ENCODE measurements at regions not wholly inside any gene's neighbourhood (a gene's known extent, or its start where the extent isn't known, plus 50 kb on each side); places are given as distances from the start of the nearest gene placed in this dataset.

GRCh38 chr2:406231-406630, 118.3 kb upstream of the ALKAL2 start:
- peaks cover 4% of the 10 kb centered on the region for H3K27me3 ChIP-seq (ENCODE audit: control insufficient read depth, insufficient read depth, low read length)
- H3K36me3 ChIP-seq (ENCODE audit: control insufficient read depth, insufficient read depth, low read length), result no peaks in the 10 kb centered on the region
- no peak overlapping the region for H3K4me3 ChIP-seq (ENCODE audit: low read depth, low read length)
- TF ChIP-seq CTCF (IDR thresholded peaks at IDR 0.05; ENCODE audit: insufficient read depth, low read length, poor library complexity, severe bottlenecking), result no peak
- no peak for DNase-seq (ENCODE audit: low read depth)

GRCh38 chr2:404581-404980, 116.7 kb upstream of the ALKAL2 start:
- Histone ChIP-seq H3K27me3 (ENCODE audit: control insufficient read depth, insufficient read depth, low read length) (peaks cover 4% of the 10 kb centered on the region), H3K36me3 (ENCODE audit: control insufficient read depth, insufficient read depth, low read length) (no peaks in the 10 kb centered on the region), H3K4me3 (ENCODE audit: low read depth, low read length) (no peak overlapping the region)
- no peak for DNase-seq (ENCODE audit: low read depth)
- no peak for TF ChIP-seq CTCF (IDR thresholded peaks at IDR 0.05; ENCODE audit: insufficient read depth, low read length, poor library complexity, severe bottlenecking)

- Histone ChIP-seq H3K27me3 (ENCODE audit: control insufficient read depth, insufficient read depth, low read length) (peaks cover 4% of the 10 kb centered on the region), H3K4me3 (ENCODE audit: low read depth, low read length) (no peak overlapping the region), H3K36me3 (ENCODE audit: control insufficient read depth, insufficient read depth, low read length) (no peaks in the 10 kb centered on the region)
- DNase-seq (ENCODE audit: low read depth), result no peak
- TF ChIP-seq CTCF (IDR thresholded peaks at IDR 0.05; ENCODE audit: insufficient read depth, low read length, poor library complexity, severe bottlenecking), result no peak
Measured at GRCh38 chr2:403682-404081, 115.8 kb upstream of the ALKAL2 start.

GRCh38 chr2:402721-403120, 114.8 kb upstream of the ALKAL2 start:
- no peak for TF ChIP-seq CTCF (IDR thresholded peaks at IDR 0.05; ENCODE audit: insufficient read depth, low read length, poor library complexity, severe bottlenecking)
- no peak overlapping the region for H3K4me3 ChIP-seq (ENCODE audit: low read depth, low read length)
- no peak for DNase-seq (ENCODE audit: low read depth)
- no peaks in the 10 kb centered on the region for H3K36me3 ChIP-seq (ENCODE audit: control insufficient read depth, insufficient read depth, low read length)
- H3K27me3 ChIP-seq (ENCODE audit: control insufficient read depth, insufficient read depth, low read length), result peaks cover 2% of the 10 kb centered on the region

GRCh38 chr2:402206-402605, 114.3 kb upstream of the ALKAL2 start:
- no peaks in the 10 kb centered on the region for H3K27me3 ChIP-seq (ENCODE audit: control insufficient read depth, insufficient read depth, low read length)
- TF ChIP-seq CTCF (IDR thresholded peaks at IDR 0.05; ENCODE audit: insufficient read depth, low read length, poor library complexity, severe bottlenecking), result no peak
- H3K36me3 ChIP-seq (ENCODE audit: control insufficient read depth, insufficient read depth, low read length), result no peaks in the 10 kb centered on the region
- DNase-seq (ENCODE audit: low read depth), result no peak
- no peak overlapping the region for H3K4me3 ChIP-seq (ENCODE audit: low read depth, low read length)

- TF ChIP-seq CTCF (IDR thresholded peaks at IDR 0.05; ENCODE audit: insufficient read depth, low read length, poor library complexity, severe bottlenecking), result no peak
- DNase-seq (ENCODE audit: low read depth), result no peak
- no peaks in the 10 kb centered on the region for H3K36me3 ChIP-seq (ENCODE audit: control insufficient read depth, insufficient read depth, low read length)
- no peaks in the 10 kb centered on the region for H3K27me3 ChIP-seq (ENCODE audit: control insufficient read depth, insufficient read depth, low read length)
- no peak overlapping the region for H3K4me3 ChIP-seq (ENCODE audit: low read depth, low read length)
Measured at GRCh38 chr2:401019-401679, 113.3 kb upstream of the ALKAL2 start.
